Astrocyte (in vitro differentiated cells and primary cell): ENCODE measurements at regions not wholly inside any gene's neighbourhood (a gene's known extent, or its start where the extent isn't known, plus 50 kb on each side); places are given as distances from the start of the nearest gene placed in this dataset.
A peak's percentile ranks its signal among the peaks of the same experiment; 100 is the strongest.

Experiments
- DNase-seq: peaks from one replicate; pipeline ENCODE4 v3.0.0-alpha.2; 2010; ENCODE audit warnings: low read depth
- FAIRE-seq: peaks from 2 replicates; lab custom pipeline; 2011; peaks lifted over from hg19 to GRCh38; lab: Jason Lieb, UNC
- H2AFZ ChIP-seq: 2 replicates; pipeline ENCODE4 v1.6.0; 2012; ENCODE audit warnings: low read depth, low read length, inconsistent platforms
- H3K27ac ChIP-seq: 2 replicates; pipeline ENCODE4 v1.5.1; 2011; ENCODE audit warnings: low read depth, low read length, inconsistent platforms
- H3K27me3 ChIP-seq: 2 replicates; pipeline ENCODE4 v1.6.0; 2011; ENCODE audit warnings: low read length, inconsistent platforms; ENCODE audit not compliant: insufficient read depth
- H3K36me3 ChIP-seq: 2 replicates; pipeline ENCODE4 v1.5.1; 2011; ENCODE audit warnings: low read length, inconsistent platforms; ENCODE audit not compliant: insufficient read depth
- H3K4me1 ChIP-seq: 2 replicates; pipeline ENCODE4 v1.5.1; 2011; ENCODE audit warnings: low read length, inconsistent platforms; ENCODE audit not compliant: insufficient read depth
- H3K4me2 ChIP-seq: 2 replicates; pipeline ENCODE4 v1.6.0; 2012; ENCODE audit warnings: low read length, inconsistent platforms
- H3K4me3 ChIP-seq: 2 replicates; pipeline ENCODE4 v1.5.1; 2011; ENCODE audit warnings: low read depth, mild to moderate bottlenecking, low read length, inconsistent platforms; ENCODE audit not compliant: insufficient read depth
- H3K79me2 ChIP-seq: 2 replicates; pipeline ENCODE4 v1.6.0; 2012; ENCODE audit warnings: mild to moderate bottlenecking, low read length, inconsistent platforms; ENCODE audit not compliant: insufficient read depth
- H3K9ac ChIP-seq: 2 replicates; pipeline ENCODE4 v1.6.0; 2012; ENCODE audit warnings: mild to moderate bottlenecking, low read length, inconsistent platforms
- H3K9me3 ChIP-seq: 2 replicates; pipeline ENCODE4 v1.5.1; 2012; ENCODE audit warnings: low read depth, mild to moderate bottlenecking, low read length, inconsistent platforms; ENCODE audit not compliant: insufficient read depth
- H4K20me1 ChIP-seq: 2 replicates; pipeline ENCODE4 v1.6.0; 2012; ENCODE audit warnings: low read length, inconsistent platforms; ENCODE audit not compliant: insufficient read depth
- H3K27ac Mint-ChIP-seq: one replicate; pipeline ENCODE4 v1.8.0; 2021; ENCODE audit warnings: mild to moderate bottlenecking, mixed read lengths; ENCODE audit not compliant: unreplicated experiment
- H3K27me3 Mint-ChIP-seq: one replicate; pipeline ENCODE4 v1.8.0; 2021; ENCODE audit warnings: low read depth, mixed read lengths; ENCODE audit not compliant: unreplicated experiment
- H3K36me3 Mint-ChIP-seq: one replicate; pipeline ENCODE4 v1.8.0; 2021; ENCODE audit warnings: low read depth, mixed read lengths; ENCODE audit not compliant: unreplicated experiment
- H3K4me1 Mint-ChIP-seq: one replicate; pipeline ENCODE4 v1.8.0; 2021; ENCODE audit warnings: low read depth, mixed read lengths; ENCODE audit not compliant: unreplicated experiment
- H3K4me3 Mint-ChIP-seq: one replicate; pipeline ENCODE4 v1.8.0; 2021; ENCODE audit warnings: mild to moderate bottlenecking, moderate library complexity, mixed read lengths; ENCODE audit not compliant: unreplicated experiment
- H3K9me3 Mint-ChIP-seq: one replicate; pipeline ENCODE4 v1.8.0; 2021; ENCODE audit warnings: mild to moderate bottlenecking, mixed read lengths; ENCODE audit not compliant: unreplicated experiment
- CTCF ChIP-seq: IDR thresholded peaks from 2 replicates; pipeline ENCODE4 v1.5.1; 2011; ENCODE audit warnings: low read depth, mild to moderate bottlenecking, inconsistent platforms, low read length, moderate library complexity; ENCODE audit not compliant: insufficient read depth
- EZH2 ChIP-seq: IDR thresholded peaks from 2 replicates; pipeline ENCODE4 v1.6.1; 2012; ENCODE audit warnings: mild to moderate bottlenecking, low read length, inconsistent platforms; ENCODE audit not compliant: insufficient read depth

GRCh38 chrX:6681521-6682145 lies 146.7 kb upstream of the VCX3A start:
- H3K4me3 ChIP-seq = no peak overlapping the region
- no peaks in the 10 kb centered on the region for H3K27me3 Mint-ChIP-seq
- H3K9ac ChIP-seq = no peak overlapping the region
- no peaks in the 10 kb centered on the region for H3K79me2 ChIP-seq
- H3K27ac ChIP-seq = no peak overlapping the region
- H3K4me2 ChIP-seq = no peak overlapping the region
- no peaks in the 10 kb centered on the region for H3K4me1 Mint-ChIP-seq
- no peaks in the 10 kb centered on the region for H3K9me3 Mint-ChIP-seq
- H3K4me3 Mint-ChIP-seq = no peak overlapping the region
- no peaks in the 10 kb centered on the region for H3K36me3 ChIP-seq
- FAIRE-seq = peak; percentile 81
- H3K27ac Mint-ChIP-seq = no peak overlapping the region
- H3K36me3 Mint-ChIP-seq = no peaks in the 10 kb centered on the region
- H3K4me1 ChIP-seq = no peaks in the 10 kb centered on the region
- TF ChIP-seq CTCF = no peak
- no peak for TF ChIP-seq EZH2
- DNase-seq = no peak
- no peaks in the 10 kb centered on the region for H4K20me1 ChIP-seq
- no peaks in the 10 kb centered on the region for H3K27me3 ChIP-seq
- H2AFZ ChIP-seq = no peak overlapping the region
- H3K9me3 ChIP-seq = no peaks in the 10 kb centered on the region

GRCh38 chrX:6679988-6680387 lies 145.1 kb upstream of the VCX3A start:
- Mint-ChIP-seq H3K27me3 (no peaks in the 10 kb centered on the region), H3K4me1 (no peaks in the 10 kb centered on the region), H3K36me3 (no peaks in the 10 kb centered on the region), H3K27ac (no peak overlapping the region), H3K4me3 (no peak overlapping the region), H3K9me3 (no peaks in the 10 kb centered on the region)
- Histone ChIP-seq H3K9me3 (no peaks in the 10 kb centered on the region), H4K20me1 (no peaks in the 10 kb centered on the region), H3K79me2 (no peaks in the 10 kb centered on the region), H3K9ac (no peak overlapping the region), H3K4me1 (no peaks in the 10 kb centered on the region), H3K36me3 (no peaks in the 10 kb centered on the region), H3K4me3 (no peak overlapping the region), H3K27me3 (no peaks in the 10 kb centered on the region), H2AFZ (no peak overlapping the region), H3K27ac (no peak overlapping the region), H3K4me2 (no peak overlapping the region)
- no peak for FAIRE-seq
- TF ChIP-seq CTCF = no peak
- no peak for TF ChIP-seq EZH2
- no peak for DNase-seq

- no peak for TF ChIP-seq CTCF
- no peak for TF ChIP-seq EZH2
- no peaks in the 10 kb centered on the region for H3K36me3 Mint-ChIP-seq
- Histone ChIP-seq H3K79me2 (no peaks in the 10 kb centered on the region), H3K36me3 (no peaks in the 10 kb centered on the region), H2AFZ (no peak overlapping the region), H3K4me1 (no peaks in the 10 kb centered on the region), H4K20me1 (no peaks in the 10 kb centered on the region), H3K27ac (no peak overlapping the region), H3K4me2 (no peak overlapping the region), H3K9ac (no peak overlapping the region), H3K9me3 (no peaks in the 10 kb centered on the region), H3K4me3 (no peak overlapping the region), H3K27me3 (no peaks in the 10 kb centered on the region)
- no peak overlapping the region for H3K4me3 Mint-ChIP-seq
- no peaks in the 10 kb centered on the region for H3K4me1 Mint-ChIP-seq
- DNase-seq = no peak
- H3K27me3 Mint-ChIP-seq = no peaks in the 10 kb centered on the region
- H3K9me3 Mint-ChIP-seq = no peaks in the 10 kb centered on the region
- FAIRE-seq = no peak
- H3K27ac Mint-ChIP-seq = no peak overlapping the region
Observed at GRCh38 chrX:6679550-6679949, 144.6 kb upstream of the VCX3A start.
